B cell (primary cell): ENCODE measurements at regions not wholly inside any gene's neighbourhood (a gene's known extent, or its start where the extent isn't known, plus 50 kb on each side); places are given as distances from the start of the nearest gene placed in this dataset.

Source experiments
- CTCF ChIP-seq: fragments of 200-600 bp; IDR thresholded peaks from one replicate; pipeline ENCODE4 v1.8.0; 2022; ENCODE audit warnings: antibody characterized with exemption, mild to moderate bottlenecking
- EZH2 ChIP-seq: IDR thresholded peaks from 2 replicates; pipeline ENCODE4 v1.6.1; 2012; ENCODE audit warnings: borderline replicate concordance, low read depth, mild to moderate bottlenecking, moderate library complexity, low read length; ENCODE audit not compliant: insufficient read depth, poor library complexity, severe bottlenecking

DNA sequence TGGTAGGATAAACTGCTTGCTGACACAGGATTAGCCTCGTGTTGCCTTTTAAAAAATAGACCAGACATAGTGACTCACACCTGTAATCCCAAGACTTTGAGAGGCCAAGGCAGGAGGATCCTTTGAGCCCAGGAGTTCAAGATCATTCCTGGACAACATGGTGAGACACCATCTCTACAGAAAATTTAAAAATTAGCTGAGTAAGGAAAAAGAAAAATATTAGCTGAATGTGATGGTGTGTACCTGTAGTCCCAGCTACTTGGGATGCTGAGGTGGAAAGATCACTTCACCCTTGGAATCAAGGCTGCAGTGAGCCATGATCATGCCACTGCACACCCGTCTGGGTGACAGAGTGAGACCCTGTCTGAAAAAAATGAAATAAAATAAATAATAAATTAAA lies 82.0 kb downstream of the ETS2 start:
- no peak for TF ChIP-seq CTCF
- TF ChIP-seq EZH2 = no peak
